Activated naive CD4-positive, alpha-beta T cell treated with anti-CD3 and anti-CD28 coated beads, Interleukin-2, amount 10 ng/mL, durations not matched to agents 7 days and 5 days (primary cell): ENCODE measurements at regions not wholly inside any gene's neighbourhood (a gene's known extent, or its start where the extent isn't known, plus 50 kb on each side); places are given as distances from the start of the nearest gene placed in this dataset.
"Not testable (repeated sequence)": the region's sequence is repeated elsewhere in the genome, so short reads cannot be mapped to it uniquely, and the experiment has no call there.

Experiments
- CTCF ChIA-PET: fragments of 350-600 bp; sonication (Branson Sonifier 250); formaldehyde crosslinking; loops from one replicate; lab custom pipeline; 2021; ENCODE audit warnings: antibody characterized with exemption; lab: Charles Lee
- DNase-seq: peaks from one replicate; pipeline ENCODE4 v3.0.0-alpha.2; 2020
- H3K27ac Mint-ChIP-seq: one replicate; pipeline ENCODE4 v1.8.0; 2021; ENCODE audit warnings: mild to moderate bottlenecking, moderate library complexity, mixed read lengths
- H3K27me3 Mint-ChIP-seq: one replicate; pipeline ENCODE4 v1.8.0; 2021; ENCODE audit warnings: mild to moderate bottlenecking, mixed read lengths
- H3K36me3 Mint-ChIP-seq: one replicate; pipeline ENCODE4 v1.8.0; 2021; ENCODE audit warnings: mixed read lengths
- H3K4me1 Mint-ChIP-seq: one replicate; pipeline ENCODE4 v1.8.0; 2021; ENCODE audit warnings: mixed read lengths
- H3K4me3 Mint-ChIP-seq: one replicate; pipeline ENCODE4 v1.8.0; 2021; ENCODE audit warnings: mild to moderate bottlenecking, moderate library complexity, mixed read lengths
- H3K9me3 Mint-ChIP-seq: one replicate; pipeline ENCODE4 v1.8.0; 2021; ENCODE audit warnings: mixed read lengths

GRCh38 chr5:23146183-23146582, 293.0 kb upstream of the CDH12 start:
- CTCF ChIA-PET: no interaction called here
- Mint-ChIP-seq H3K36me3 (no peaks in the 10 kb centered on the region), H3K9me3 (peaks cover 15% of the 10 kb centered on the region), H3K27me3 (no peaks in the 10 kb centered on the region), H3K4me1 (no peaks in the 10 kb centered on the region), H3K27ac (no peak overlapping the region), H3K4me3 (no peak overlapping the region)
- DNase-seq: no peak

DNA sequence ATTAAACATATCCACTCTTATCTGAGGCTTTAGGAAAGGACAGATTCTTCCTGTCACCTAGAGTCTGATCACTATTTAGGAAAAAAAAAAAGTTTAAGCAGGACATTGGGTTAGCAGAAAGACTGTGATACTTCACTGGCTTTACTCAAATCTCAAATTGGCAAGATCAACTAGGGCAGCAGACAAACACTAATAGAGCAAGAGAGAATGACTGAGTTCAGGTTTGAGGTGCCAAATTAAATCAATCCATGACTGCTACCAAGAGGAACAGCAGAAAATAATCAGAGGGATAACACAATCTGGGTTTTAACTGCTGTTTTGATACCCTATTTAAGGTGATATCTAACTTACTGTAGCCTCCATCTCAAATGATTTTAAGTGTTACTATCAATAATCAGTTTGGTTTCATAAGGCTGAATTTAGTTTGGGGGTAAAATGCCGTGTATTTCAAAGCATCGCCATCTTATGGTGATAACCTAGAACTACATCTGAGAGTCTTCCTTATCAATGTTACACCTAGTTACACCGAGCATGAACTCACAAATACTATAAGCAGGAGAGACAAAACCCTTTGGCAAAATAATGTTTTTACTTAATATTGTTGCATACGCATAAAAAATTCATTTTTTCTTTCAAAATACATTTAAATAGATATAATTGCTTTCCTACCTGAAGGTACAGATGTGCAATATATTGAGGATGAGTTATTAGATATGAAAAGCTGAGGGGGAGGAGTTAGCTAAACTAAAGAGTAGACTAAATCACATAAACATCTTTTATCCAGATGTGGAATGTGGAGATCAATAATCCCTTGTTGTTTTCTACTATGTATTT, 286.4 kb upstream of the CDH12 start:
- CTCF ChIA-PET: no interaction called here
- peaks cover 4% of the 10 kb centered on the region for H3K9me3 Mint-ChIP-seq
- no peaks in the 10 kb centered on the region for H3K36me3 Mint-ChIP-seq
- no peaks in the 10 kb centered on the region for H3K27me3 Mint-ChIP-seq
- H3K4me1 Mint-ChIP-seq: no peaks in the 10 kb centered on the region
- no peak overlapping the region for H3K27ac Mint-ChIP-seq
- no peak overlapping the region for H3K4me3 Mint-ChIP-seq
- DNase-seq: no peak

- CTCF ChIA-PET: no interaction called here
- Mint-ChIP-seq H3K27me3 (no peaks in the 10 kb centered on the region), H3K9me3 (no peaks in the 10 kb centered on the region), H3K27ac (no peak overlapping the region), H3K4me3 (no peak overlapping the region), H3K4me1 (no peaks in the 10 kb centered on the region), H3K36me3 (no peaks in the 10 kb centered on the region)
- no peak for DNase-seq
Observed at GRCh38 chr5:23136958-23137357, 283.8 kb upstream of the CDH12 start.

GRCh38 chr5:23132231-23132630, 279.1 kb upstream of the CDH12 start:
- peaks cover 7% of the 10 kb centered on the region for H3K9me3 Mint-ChIP-seq
- CTCF ChIA-PET: no interaction called here
- no peaks in the 10 kb centered on the region for H3K36me3 Mint-ChIP-seq
- DNase-seq: no peak
- no peak overlapping the region for H3K27ac Mint-ChIP-seq
- H3K27me3 Mint-ChIP-seq: no peaks in the 10 kb centered on the region
- H3K4me3 Mint-ChIP-seq: no peak overlapping the region
- no peaks in the 10 kb centered on the region for H3K4me1 Mint-ChIP-seq

GRCh38 chr5:23112237-23112636, 259.1 kb upstream of the CDH12 start:
- H3K9me3 Mint-ChIP-seq: peaks cover 4% of the 10 kb centered on the region
- no peak overlapping the region for H3K27ac Mint-ChIP-seq
- H3K4me1 Mint-ChIP-seq: no peaks in the 10 kb centered on the region
- no peak overlapping the region for H3K4me3 Mint-ChIP-seq
- DNase-seq: no peak
- no peaks in the 10 kb centered on the region for H3K27me3 Mint-ChIP-seq
- CTCF ChIA-PET: no interaction called here
- H3K36me3 Mint-ChIP-seq: no peaks in the 10 kb centered on the region

GRCh38 chr5:23105021-23105420, 251.9 kb upstream of the CDH12 start:
- Mint-ChIP-seq H3K4me3 (no peak overlapping the region), H3K36me3 (no peaks in the 10 kb centered on the region), H3K27ac (no peak overlapping the region), H3K9me3 (peaks cover 23% of the 10 kb centered on the region), H3K27me3 (no peaks in the 10 kb centered on the region), H3K4me1 (no peaks in the 10 kb centered on the region)
- CTCF ChIA-PET: no interaction called here
- DNase-seq: no peak

DNA sequence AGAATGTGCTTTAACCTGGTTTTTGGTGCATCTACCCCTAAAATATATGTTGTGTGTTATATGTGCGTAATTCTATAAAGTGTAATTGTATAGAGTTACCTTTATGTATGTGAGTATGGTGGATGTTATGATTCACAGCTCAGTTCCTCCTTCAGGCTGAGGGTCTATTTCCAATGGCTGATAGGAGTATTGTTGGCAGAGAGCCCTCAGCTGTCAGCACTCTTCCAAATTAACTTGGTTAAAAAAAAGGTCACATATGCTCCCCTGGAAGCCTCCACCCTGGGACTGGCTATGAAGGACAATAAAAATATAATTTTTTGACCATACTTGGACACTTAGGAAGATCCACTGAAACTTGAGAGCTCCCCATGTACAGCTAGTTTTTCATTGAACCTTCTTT, 250.4 kb upstream of the CDH12 start:
- H3K27me3 Mint-ChIP-seq: no peaks in the 10 kb centered on the region
- no peaks in the 10 kb centered on the region for H3K4me1 Mint-ChIP-seq
- DNase-seq: no peak
- no peaks in the 10 kb centered on the region for H3K36me3 Mint-ChIP-seq
- no peak overlapping the region for H3K27ac Mint-ChIP-seq
- CTCF ChIA-PET: no interaction called here
- no peak overlapping the region for H3K4me3 Mint-ChIP-seq
- H3K9me3 Mint-ChIP-seq: peaks cover 21% of the 10 kb centered on the region

DNA sequence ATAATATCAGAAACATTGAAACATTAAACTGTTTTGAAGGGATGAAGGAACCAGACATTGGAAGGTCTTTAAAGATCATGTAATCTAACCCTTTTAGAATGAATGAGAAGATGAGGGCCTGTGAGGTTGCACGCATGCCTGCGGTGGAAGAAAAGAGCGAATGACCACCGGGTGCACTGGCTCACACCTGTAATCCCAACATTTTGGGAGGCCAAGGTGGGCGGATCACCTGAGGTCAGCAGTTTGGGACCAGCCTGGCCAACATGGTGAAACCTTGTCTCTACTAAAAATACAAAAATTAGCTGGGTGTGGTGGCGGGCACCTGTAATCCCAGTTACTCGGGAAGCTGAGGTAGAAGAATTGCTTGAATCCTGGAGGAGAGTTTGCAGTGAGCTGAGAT, 242.3 kb upstream of the CDH12 start:
- H3K9me3 Mint-ChIP-seq, DNase-seq, H3K27me3 Mint-ChIP-seq, CTCF ChIA-PET, H3K4me3 Mint-ChIP-seq, H3K4me1 Mint-ChIP-seq, H3K36me3 Mint-ChIP-seq, H3K27ac Mint-ChIP-seq: not testable (repeated sequence)

DNA sequence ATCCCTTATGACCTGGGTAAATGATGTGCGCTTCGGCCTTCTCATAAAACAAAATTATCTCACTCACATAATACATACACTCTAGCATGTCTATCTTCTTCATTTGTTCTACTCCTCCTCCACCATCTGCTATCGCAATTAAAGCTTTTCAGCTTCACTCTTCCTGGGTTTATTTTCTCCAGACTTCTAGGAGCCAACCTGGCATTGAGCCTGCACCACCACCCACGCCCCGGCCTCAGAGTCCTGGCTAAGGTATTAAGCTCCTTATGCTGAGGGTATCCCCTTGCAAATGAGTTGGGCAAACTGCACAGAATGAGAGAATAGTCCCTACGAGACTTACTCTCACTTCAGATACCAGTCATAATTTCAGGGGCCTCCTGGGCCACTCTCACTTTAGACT, 236.1 kb upstream of the CDH12 start:
- no peaks in the 10 kb centered on the region for H3K27me3 Mint-ChIP-seq
- H3K36me3 Mint-ChIP-seq: no peaks in the 10 kb centered on the region
- H3K4me1 Mint-ChIP-seq: no peaks in the 10 kb centered on the region
- CTCF ChIA-PET: no interaction called here
- H3K9me3 Mint-ChIP-seq: peaks cover 14% of the 10 kb centered on the region
- no peak overlapping the region for H3K4me3 Mint-ChIP-seq
- no peak overlapping the region for H3K27ac Mint-ChIP-seq
- no peak for DNase-seq

DNA sequence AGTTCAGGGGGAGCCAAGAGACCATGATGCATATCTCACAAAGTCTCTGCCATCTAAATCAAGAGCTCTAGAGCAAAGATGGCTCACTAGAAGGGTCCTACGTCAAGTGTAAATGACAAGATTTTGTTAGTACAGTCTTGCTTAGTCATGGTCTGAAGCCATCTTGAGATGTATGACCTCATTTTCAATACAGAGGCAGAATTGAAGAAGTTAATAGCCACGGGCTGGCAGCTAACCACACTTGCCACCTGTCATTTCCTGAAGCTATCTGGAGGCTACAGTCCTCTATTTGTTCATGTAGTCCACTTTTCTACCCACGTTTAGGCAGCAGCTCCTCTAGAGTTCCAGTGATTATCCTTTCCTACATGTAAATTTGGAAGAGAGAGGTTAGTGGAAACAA, 231.7 kb upstream of the CDH12 start:
- Mint-ChIP-seq H3K9me3 (peaks cover 11% of the 10 kb centered on the region), H3K4me1 (no peaks in the 10 kb centered on the region), H3K4me3 (no peak overlapping the region), H3K27me3 (no peaks in the 10 kb centered on the region), H3K36me3 (no peaks in the 10 kb centered on the region), H3K27ac (no peak overlapping the region)
- no peak for DNase-seq
- CTCF ChIA-PET: no interaction called here

DNA sequence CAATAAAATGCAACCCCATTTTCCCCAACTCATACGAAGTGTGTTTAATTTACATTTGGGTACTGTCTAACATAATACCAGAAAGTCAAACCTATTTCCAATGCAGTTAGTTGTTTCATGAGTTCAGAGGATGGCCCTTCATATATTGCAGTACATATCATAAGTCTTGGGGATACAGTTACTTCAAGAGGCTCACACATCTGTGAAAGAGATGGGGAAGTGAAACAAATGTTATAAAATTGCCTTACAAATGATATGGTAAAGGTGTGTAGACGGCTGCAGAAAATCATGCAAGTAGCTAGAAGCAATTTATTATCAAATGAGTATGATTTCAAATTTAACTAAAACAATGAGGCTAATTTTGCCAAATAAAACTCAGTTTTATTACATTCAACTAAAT, 219.0 kb upstream of the CDH12 start:
- Mint-ChIP-seq H3K4me3 (no peak overlapping the region), H3K9me3 (peaks cover 8% of the 10 kb centered on the region), H3K27me3 (no peaks in the 10 kb centered on the region), H3K36me3 (no peaks in the 10 kb centered on the region), H3K27ac (no peak overlapping the region), H3K4me1 (no peaks in the 10 kb centered on the region)
- DNase-seq: no peak
- CTCF ChIA-PET: no interaction called here

DNA sequence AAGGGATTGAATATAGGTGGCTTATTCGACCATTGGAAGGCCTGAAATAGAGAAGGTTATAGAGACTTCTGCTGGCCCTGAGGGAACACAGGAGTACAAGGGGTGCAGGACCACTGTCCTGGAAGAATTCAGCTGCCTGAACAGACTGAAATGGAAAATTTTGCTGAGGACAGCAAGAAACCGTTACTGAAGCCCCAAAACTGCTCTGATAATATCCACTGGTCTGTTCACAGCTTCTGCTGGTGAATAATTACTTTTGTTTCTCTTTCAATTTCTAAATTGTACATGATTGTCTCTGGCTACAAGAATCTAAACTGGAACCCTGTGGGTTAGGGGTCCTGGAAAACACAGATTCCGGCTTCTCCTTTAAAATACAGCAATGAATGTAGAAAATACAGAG, 218.5 kb upstream of the CDH12 start:
- CTCF ChIA-PET: no interaction called here
- peaks cover 5% of the 10 kb centered on the region for H3K9me3 Mint-ChIP-seq

GRCh38 chr5:23064710-23065109, 211.6 kb upstream of the CDH12 start:
- Mint-ChIP-seq H3K4me1 (no peaks in the 10 kb centered on the region), H3K4me3 (no peak overlapping the region), H3K36me3 (no peaks in the 10 kb centered on the region), H3K27ac (no peak overlapping the region), H3K9me3 (peaks cover 7% of the 10 kb centered on the region), H3K27me3 (no peaks in the 10 kb centered on the region)
- DNase-seq: no peak
- CTCF ChIA-PET: no interaction called here

More for the DNA sequence above, 218.5 kb upstream of the CDH12 start:
- no peak overlapping the region for H3K27ac Mint-ChIP-seq
- DNase-seq: no peak
- H3K27me3 Mint-ChIP-seq: no peaks in the 10 kb centered on the region
- H3K4me1 Mint-ChIP-seq: no peaks in the 10 kb centered on the region
- no peaks in the 10 kb centered on the region for H3K36me3 Mint-ChIP-seq
- no peak overlapping the region for H3K4me3 Mint-ChIP-seq

GRCh38 chr5:23053846-23054245, 200.7 kb upstream of the CDH12 start:
- H3K4me1 Mint-ChIP-seq: no peaks in the 10 kb centered on the region
- H3K36me3 Mint-ChIP-seq: no peaks in the 10 kb centered on the region
- DNase-seq: no peak
- no peak overlapping the region for H3K4me3 Mint-ChIP-seq
- CTCF ChIA-PET: no interaction called here
- H3K27me3 Mint-ChIP-seq: no peaks in the 10 kb centered on the region
- peaks cover 2% of the 10 kb centered on the region for H3K9me3 Mint-ChIP-seq
- no peak overlapping the region for H3K27ac Mint-ChIP-seq

DNA sequence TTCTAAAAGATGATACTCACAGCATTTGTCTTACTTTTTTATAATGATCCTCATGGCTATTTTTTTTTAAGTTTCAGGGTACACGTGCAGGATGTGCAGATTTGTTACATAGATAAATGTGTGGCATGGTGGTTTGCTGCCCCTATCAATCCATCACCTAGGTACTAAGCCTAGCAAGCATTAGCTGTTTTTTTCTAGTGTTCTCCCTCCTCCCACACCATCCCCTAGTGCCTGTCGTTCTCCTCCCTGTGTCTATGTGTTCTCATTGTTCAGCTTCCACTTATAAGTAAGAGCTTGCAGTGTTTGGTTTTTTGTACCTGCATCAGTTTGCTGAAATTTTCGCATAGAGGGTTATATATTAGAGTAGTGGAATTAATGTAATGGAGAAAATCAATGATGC, 189.1 kb upstream of the CDH12 start:
- Mint-ChIP-seq H3K9me3 (peaks cover 2% of the 10 kb centered on the region), H3K4me1 (no peaks in the 10 kb centered on the region), H3K27me3 (no peaks in the 10 kb centered on the region), H3K4me3 (no peak overlapping the region), H3K27ac (no peak overlapping the region), H3K36me3 (no peaks in the 10 kb centered on the region)
- DNase-seq: no peak
- CTCF ChIA-PET: no interaction called here
